Uterus (tissue), 2 donors: ENCODE measurements at regions not wholly inside any gene's neighbourhood (a gene's known extent, or its start where the extent isn't known, plus 50 kb on each side); places are given as distances from the start of the nearest gene placed in this dataset.

Experiments
- CTCF ChIP-seq, 4 experiments: fragments of 200-600 bp in 2 of 4; fragments of 450-650 bp in 2 of 4; sonication (generic) in 2 of 4; IDR thresholded peaks; one replicate each; pipeline ENCODE4 v1.5.1; 2016 to 2019; ENCODE audit warnings: antibody characterized with exemption in 4 of 4, mild to moderate bottlenecking in 2 of 4, moderate library complexity in 1 of 4
- POLR2A ChIP-seq, 2 donors: fragments of 450-650 bp; IDR thresholded peaks; one replicate each; pipeline ENCODE4 v1.6.1; 2016; ENCODE audit warnings: antibody characterized with exemption in 2 of 2, mild to moderate bottlenecking in 1 of 2, moderate library complexity in 1 of 2

GRCh38 chr3:177783338-177783737, 586.1 kb upstream of the TBL1XR1 start:
- no peak for TF ChIP-seq CTCF (IDR thresholded peaks at IDR 0.05)
- no peak for TF ChIP-seq POLR2A (IDR thresholded peaks at IDR 0.05)
